ENCODE measurements at regions not wholly inside any gene's neighbourhood (a gene's known extent, or its start where the extent isn't known, plus 50 kb on each side); places are given as distances from the start of the nearest gene placed in this dataset.

DNA sequence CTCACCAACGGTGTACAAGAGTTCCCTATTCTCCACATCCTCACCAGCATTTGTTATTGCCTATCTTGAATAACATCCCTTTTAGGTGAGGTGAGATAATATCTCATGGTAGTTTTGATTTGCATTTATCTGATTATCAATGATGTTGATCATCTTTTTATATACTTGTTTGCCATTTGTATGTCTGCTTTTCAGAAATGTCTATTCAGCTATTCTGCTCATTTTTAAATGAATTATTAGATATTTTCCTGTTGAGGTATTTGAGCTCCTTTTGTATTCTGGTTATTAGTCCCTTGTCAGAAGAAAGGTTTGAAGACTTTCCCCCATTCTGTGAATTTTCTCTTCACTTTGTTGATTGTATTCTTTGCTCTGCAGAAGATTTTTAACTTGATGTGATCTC, 695.5 kb upstream of the DDX18 start:
- H3K27me3 ChIP-seq (ENCODE audit: low read depth) = no peaks in the 10 kb centered on the region
- peaks cover 4% of the 10 kb centered on the region for H3K9me3 ChIP-seq (replicated peaks)
- no peaks in the 10 kb centered on the region for H3K36me3 ChIP-seq
- TF ChIP-seq CTCF (IDR thresholded peaks at IDR 0.05; ENCODE audit: borderline replicate concordance) = no peak
- H3K27ac ChIP-seq (replicated peaks) = no peak overlapping the region
- DNase-seq = no peak
- no peaks in the 10 kb centered on the region for H3K4me1 ChIP-seq
- intact Hi-C loops (cut with micrococcal nuclease) = no loop called here
- H3K4me3 ChIP-seq = no peak overlapping the region

GRCh38 chr2:117123362-117123761, 691.1 kb upstream of the DDX18 start:
- no peak for TF ChIP-seq CTCF (IDR thresholded peaks at IDR 0.05; ENCODE audit: borderline replicate concordance)
- H3K27ac ChIP-seq (replicated peaks) = no peak overlapping the region
- no peaks in the 10 kb centered on the region for H3K4me1 ChIP-seq
- no peaks in the 10 kb centered on the region for H3K36me3 ChIP-seq
- no peaks in the 10 kb centered on the region for H3K27me3 ChIP-seq (ENCODE audit: low read depth)
- DNase-seq = no peak
- H3K4me3 ChIP-seq = no peak overlapping the region
- H3K9me3 ChIP-seq (replicated peaks) = peaks cover 9% of the 10 kb centered on the region
- intact Hi-C loops (cut with micrococcal nuclease) = no loop called here

DNA sequence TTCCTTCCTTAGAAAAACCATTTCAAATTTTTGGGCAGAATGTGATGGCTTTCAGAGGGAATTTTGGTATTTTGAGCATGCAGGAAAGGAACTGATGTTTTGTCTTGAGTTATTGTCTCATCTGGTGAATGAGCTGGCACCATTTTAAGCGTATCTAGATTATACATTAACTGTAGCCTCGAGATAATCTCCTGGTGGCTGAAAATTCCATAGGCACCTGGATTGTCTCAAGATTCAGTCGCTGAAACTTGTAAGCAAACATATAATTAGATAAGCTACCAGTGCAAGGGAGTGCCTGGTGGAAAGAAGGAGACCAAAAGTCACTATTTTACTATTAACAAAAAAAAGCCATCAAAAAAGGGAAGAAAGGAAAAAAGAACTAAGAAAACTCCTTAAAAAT, 687.8 kb upstream of the DDX18 start:
- Histone ChIP-seq H3K27me3 (ENCODE audit: low read depth) (no peaks in the 10 kb centered on the region), H3K4me3 (no peak overlapping the region), H3K27ac (replicated peaks) (no peak overlapping the region), H3K4me1 (no peaks in the 10 kb centered on the region), H3K36me3 (no peaks in the 10 kb centered on the region), H3K9me3 (replicated peaks) (peaks cover 10% of the 10 kb centered on the region)
- no peak for DNase-seq
- intact Hi-C loops (cut with micrococcal nuclease) = no loop called here
- no peak for TF ChIP-seq CTCF (IDR thresholded peaks at IDR 0.05; ENCODE audit: borderline replicate concordance)

GRCh38 chr2:117127680-117128079, 686.8 kb upstream of the DDX18 start:
- no peak overlapping the region for H3K4me3 ChIP-seq
- no peaks in the 10 kb centered on the region for H3K27me3 ChIP-seq (ENCODE audit: low read depth)
- no peak for DNase-seq
- H3K9me3 ChIP-seq (replicated peaks) = peaks cover 12% of the 10 kb centered on the region
- H3K27ac ChIP-seq (replicated peaks) = no peak overlapping the region
- intact Hi-C loops (cut with micrococcal nuclease) = no loop called here
- no peaks in the 10 kb centered on the region for H3K4me1 ChIP-seq
- H3K36me3 ChIP-seq = no peaks in the 10 kb centered on the region
- TF ChIP-seq CTCF (IDR thresholded peaks at IDR 0.05; ENCODE audit: borderline replicate concordance) = no peak

DNA sequence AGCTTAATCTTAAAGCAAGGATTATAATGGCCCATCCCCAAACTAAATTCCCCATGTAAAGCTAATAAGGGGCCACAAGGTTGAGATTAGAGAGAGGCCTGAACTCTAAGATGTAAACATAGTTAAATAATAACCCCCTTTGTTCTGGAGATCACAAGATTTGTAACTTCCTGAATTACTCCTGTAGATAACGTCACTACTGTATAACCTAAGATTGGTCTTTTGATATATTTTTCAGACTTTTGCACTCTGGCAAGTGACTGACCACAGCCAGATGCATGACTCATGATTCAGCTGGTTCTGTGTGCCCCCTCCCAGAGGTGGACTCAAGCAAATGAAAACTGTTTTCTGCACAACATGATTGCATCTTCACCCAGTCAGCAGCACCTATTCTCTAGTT, 686.0 kb upstream of the DDX18 start:
- Histone ChIP-seq H3K36me3 (no peaks in the 10 kb centered on the region), H3K4me1 (no peaks in the 10 kb centered on the region), H3K27ac (replicated peaks) (no peak overlapping the region), H3K4me3 (no peak overlapping the region), H3K9me3 (replicated peaks) (peaks cover 19% of the 10 kb centered on the region), H3K27me3 (ENCODE audit: low read depth) (no peaks in the 10 kb centered on the region)
- intact Hi-C loops (cut with micrococcal nuclease) = no loop called here
- no peak for DNase-seq
- no peak for TF ChIP-seq CTCF (IDR thresholded peaks at IDR 0.05; ENCODE audit: borderline replicate concordance)

DNA sequence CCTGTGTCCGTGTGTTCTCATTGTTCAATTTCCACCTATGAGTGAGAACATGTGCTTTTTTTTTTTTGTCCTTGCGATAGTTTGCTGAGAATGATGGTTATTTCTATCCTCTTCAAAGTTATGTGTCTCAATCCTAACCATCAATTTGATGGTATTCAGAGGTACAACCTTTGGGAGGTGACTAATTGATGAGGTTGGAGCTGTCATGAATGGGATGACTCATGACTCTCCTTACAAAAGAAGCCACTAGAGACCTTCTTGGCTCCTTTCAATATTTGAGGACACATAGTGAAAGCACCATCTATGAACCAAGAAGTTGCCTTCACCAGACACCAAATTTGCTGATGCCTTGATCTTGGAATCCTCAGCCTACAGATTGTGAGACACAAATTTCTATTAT, 677.1 kb upstream of the DDX18 start:
- Histone ChIP-seq H3K9me3 (replicated peaks) (peaks cover 12% of the 10 kb centered on the region), H3K27ac (replicated peaks) (no peak overlapping the region), H3K36me3 (no peaks in the 10 kb centered on the region), H3K4me1 (no peaks in the 10 kb centered on the region), H3K4me3 (no peak overlapping the region), H3K27me3 (ENCODE audit: low read depth) (no peaks in the 10 kb centered on the region)
- no peak for TF ChIP-seq CTCF (IDR thresholded peaks at IDR 0.05; ENCODE audit: borderline replicate concordance)
- DNase-seq = no peak
- intact Hi-C loops (cut with micrococcal nuclease) = no loop called here

Measured in left ventricle myocardium inferior (tissue), 1 donor.